Left lung (tissue), 4 donors: ENCODE measurements at regions not wholly inside any gene's neighbourhood (a gene's known extent, or its start where the extent isn't known, plus 50 kb on each side); places are given as distances from the start of the nearest gene placed in this dataset.

Experiments used
- ATAC-seq: fragments of 200-7000 bp; cut with Tn5 transposase; one replicate; pipeline ENCODE4 v1.9.1; 2020; ENCODE audit warnings: moderate library complexity
- DNase-seq, 4 donors: peaks; one replicate each; pipeline ENCODE4 v3.0.0-alpha.2; 2013 to 2020
- H3K27ac ChIP-seq, 2 donors: fragments of 200-600 bp; sonication (generic) in 1 of 2; one replicate each; pipeline versions ENCODE4 v1.5.0 to v1.8.0; 2020 to 2021
- H3K27me3 ChIP-seq, 2 donors: fragments of 200-600 bp; sonication (generic) in 1 of 2; one replicate each; pipeline versions ENCODE4 v1.5.0 to v1.8.0; 2020 to 2021
- H3K36me3 ChIP-seq, 2 donors: fragments of 200-600 bp; sonication (generic) in 1 of 2; one replicate each; pipeline versions ENCODE4 v1.5.0 to v1.8.0; 2020 to 2021
- H3K4me1 ChIP-seq, 2 donors: fragments of 200-600 bp; one replicate each; pipeline ENCODE4 v1.8.0; 2021
- H3K4me3 ChIP-seq, 2 donors: fragments of 200-600 bp; sonication (generic) in 1 of 2; one replicate each; pipeline versions ENCODE4 v1.5.0 to v1.8.0; 2020 to 2021; ENCODE audit warnings: mild to moderate bottlenecking in 1 of 2
- H3K9me3 ChIP-seq, 2 donors: fragments of 200-600 bp; sonication (generic) in 1 of 2; one replicate each; pipeline versions ENCODE4 v1.5.0 to v1.8.0; 2020 to 2021
- intact Hi-C, 2 donors: fragments of 100-400 bp; cut with DNase I; formaldehyde crosslinking; loops; one replicate each; pipeline versions ENCODE4 v1.11.2 to v1.14.2; 2022
- TF ChIP-seq, protein P1 (sequence below), 2 donors: fragments of 200-600 bp; sonication (generic) in 1 of 2; IDR thresholded peaks; one replicate each; pipeline versions ENCODE4 v1.5.0 to v1.8.0; 2021; ENCODE audit warnings: antibody characterized with exemption in 2 of 2
- donor health status: DM: no; HTN: yes; CAD: no.
- donor health status: DM: no; HTN: no; CAD: no.

- Histone ChIP-seq H3K9me3 (peaks cover 0 to 5% of the 10 kb centered on the region in 2 donors), H3K27me3 (peaks cover 0 to 37% of the 10 kb centered on the region in 2 donors), H3K4me1 (no peaks in the 10 kb centered on the region), H3K27ac (no peak overlapping the region), H3K4me3 (no peak overlapping the region), H3K36me3 (no peaks in the 10 kb centered on the region)
- no peak for DNase-seq
- TF ChIP-seq, protein P1, sequence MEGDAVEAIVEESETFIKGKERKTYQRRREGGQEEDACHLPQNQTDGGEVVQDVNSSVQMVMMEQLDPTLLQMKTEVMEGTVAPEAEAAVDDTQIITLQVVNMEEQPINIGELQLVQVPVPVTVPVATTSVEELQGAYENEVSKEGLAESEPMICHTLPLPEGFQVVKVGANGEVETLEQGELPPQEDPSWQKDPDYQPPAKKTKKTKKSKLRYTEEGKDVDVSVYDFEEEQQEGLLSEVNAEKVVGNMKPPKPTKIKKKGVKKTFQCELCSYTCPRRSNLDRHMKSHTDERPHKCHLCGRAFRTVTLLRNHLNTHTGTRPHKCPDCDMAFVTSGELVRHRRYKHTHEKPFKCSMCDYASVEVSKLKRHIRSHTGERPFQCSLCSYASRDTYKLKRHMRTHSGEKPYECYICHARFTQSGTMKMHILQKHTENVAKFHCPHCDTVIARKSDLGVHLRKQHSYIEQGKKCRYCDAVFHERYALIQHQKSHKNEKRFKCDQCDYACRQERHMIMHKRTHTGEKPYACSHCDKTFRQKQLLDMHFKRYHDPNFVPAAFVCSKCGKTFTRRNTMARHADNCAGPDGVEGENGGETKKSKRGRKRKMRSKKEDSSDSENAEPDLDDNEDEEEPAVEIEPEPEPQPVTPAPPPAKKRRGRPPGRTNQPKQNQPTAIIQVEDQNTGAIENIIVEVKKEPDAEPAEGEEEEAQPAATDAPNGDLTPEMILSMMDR (IDR thresholded peaks at IDR 0.05), result no peak
- no peak for ATAC-seq
- intact Hi-C loops, result no loop called here
These were observed 63.3 kb upstream of the BLCAP start for GRCh38 chr20:37590938-37591490.

- TF ChIP-seq, protein P1 (IDR thresholded peaks at IDR 0.05), result no peak
- peaks cover 0 to 7% of the 10 kb centered on the region in 2 donors for H3K9me3 ChIP-seq
- H3K4me1 ChIP-seq, result no peaks in the 10 kb centered on the region
- H3K27ac ChIP-seq, result no peak overlapping the region
- no peak overlapping the region for H3K4me3 ChIP-seq
- intact Hi-C loops, result no loop called here
- no peak for DNase-seq
- no peak for ATAC-seq
- H3K36me3 ChIP-seq, result no peaks in the 10 kb centered on the region
- H3K27me3 ChIP-seq, result peaks cover 0 to 28% of the 10 kb centered on the region in 2 donors
These were observed 58.4 kb upstream of the BLCAP start for GRCh38 chr20:37586078-37586477.

- Histone ChIP-seq H3K9me3 (peaks cover 0 to 7% of the 10 kb centered on the region in 2 donors), H3K4me3 (no peak overlapping the region), H3K36me3 (no peaks in the 10 kb centered on the region), H3K27ac (no peak overlapping the region), H3K4me1 (no peaks in the 10 kb centered on the region), H3K27me3 (peaks cover 0 to 41% of the 10 kb centered on the region in 2 donors)
- no peak for ATAC-seq
- intact Hi-C loops, result no loop called here
- DNase-seq, result no peak
- TF ChIP-seq, protein P1 (IDR thresholded peaks at IDR 0.05), result no peak
These were observed 56.6 kb upstream of the BLCAP start for GRCh38 chr20:37584238-37584807.

- Histone ChIP-seq H3K9me3 (peaks cover 0 to 5% of the 10 kb centered on the region in 2 donors), H3K4me3 (no peak overlapping the region), H3K27me3 (peaks cover 0 to 54% of the 10 kb centered on the region in 2 donors), H3K36me3 (no peaks in the 10 kb centered on the region), H3K27ac (no peak overlapping the region), H3K4me1 (no peaks in the 10 kb centered on the region)
- ATAC-seq (no peak), DNase-seq (no peak)
- TF ChIP-seq, protein P1 (IDR thresholded peaks at IDR 0.05), result no peak
- intact Hi-C loops, result no loop called here
These were observed 53.6 kb upstream of the BLCAP start for GRCh38 chr20:37581246-37581645.

GRCh38 chr20:37580069-37580468 is 52.4 kb upstream of the BLCAP start:
- no peak for ATAC-seq
- Histone ChIP-seq H3K9me3 (no peaks in the 10 kb centered on the region), H3K36me3 (no peaks in the 10 kb centered on the region), H3K27me3 (peaks cover 0 to 45% of the 10 kb centered on the region in 2 donors), H3K4me1 (no peaks in the 10 kb centered on the region), H3K27ac (no peak overlapping the region), H3K4me3 (no peak overlapping the region)
- TF ChIP-seq, protein P1 (IDR thresholded peaks at IDR 0.05), result no peak
- no peak for DNase-seq
- intact Hi-C loops, result no loop called here
